Dendritic cell treated with granulocyte-macrophage colony-stimulating factor and Interleukin-4, amounts not matched to agents 40 ng/mL and 50 ng/mL, for 4 days (primary cell): ENCODE measurements at regions not wholly inside any gene's neighbourhood (a gene's known extent, or its start where the extent isn't known, plus 50 kb on each side); places are given as distances from the start of the nearest gene placed in this dataset.

Experiments
- H3K27ac Mint-ChIP-seq: one replicate; pipeline ENCODE4 v1.8.0; 2022; ENCODE audit warnings: mild to moderate bottlenecking, mixed read lengths
- H3K27me3 Mint-ChIP-seq: one replicate; pipeline ENCODE4 v1.8.0; 2022; ENCODE audit warnings: mild to moderate bottlenecking, mixed read lengths
- H3K36me3 Mint-ChIP-seq: one replicate; pipeline ENCODE4 v1.8.0; 2022; ENCODE audit warnings: low read depth, mixed read lengths
- H3K4me1 Mint-ChIP-seq: one replicate; pipeline ENCODE4 v1.8.0; 2022; ENCODE audit warnings: low read depth, mixed read lengths
- H3K4me3 Mint-ChIP-seq: one replicate; pipeline ENCODE4 v1.8.0; 2022; ENCODE audit warnings: mild to moderate bottlenecking, moderate library complexity, mixed read lengths
- H3K9me3 Mint-ChIP-seq: one replicate; pipeline ENCODE4 v1.8.0; 2022; ENCODE audit warnings: mixed read lengths
- intact Hi-C: fragments of 100-400 bp; cut with micrococcal nuclease; formaldehyde crosslinking; loops from one replicate; pipeline ENCODE4 v1.15.0; 2022

- intact Hi-C loops, result no loop called here
- no peak overlapping the region for H3K27ac Mint-ChIP-seq
- no peak overlapping the region for H3K4me3 Mint-ChIP-seq
- no peaks in the 10 kb centered on the region for H3K36me3 Mint-ChIP-seq
- no peaks in the 10 kb centered on the region for H3K4me1 Mint-ChIP-seq
- H3K9me3 Mint-ChIP-seq, result no peaks in the 10 kb centered on the region
- H3K27me3 Mint-ChIP-seq, result no peaks in the 10 kb centered on the region
Observed at GRCh38 chr2:76393356-76393755, 682.6 kb upstream of the GCFC2 start.

- H3K4me3 Mint-ChIP-seq, result no peak overlapping the region
- no peaks in the 10 kb centered on the region for H3K27me3 Mint-ChIP-seq
- H3K36me3 Mint-ChIP-seq, result no peaks in the 10 kb centered on the region
- H3K9me3 Mint-ChIP-seq, result no peaks in the 10 kb centered on the region
- intact Hi-C loops, result no loop called here
- no peak overlapping the region for H3K27ac Mint-ChIP-seq
- no peaks in the 10 kb centered on the region for H3K4me1 Mint-ChIP-seq
Observed at GRCh38 chr2:76391678-76392077, 681.0 kb upstream of the GCFC2 start.

- Mint-ChIP-seq H3K36me3 (no peaks in the 10 kb centered on the region), H3K27ac (no peak overlapping the region), H3K4me1 (no peaks in the 10 kb centered on the region), H3K27me3 (no peaks in the 10 kb centered on the region), H3K9me3 (no peaks in the 10 kb centered on the region), H3K4me3 (no peak overlapping the region)
- intact Hi-C loops, result no loop called here
Observed at GRCh38 chr2:76387294-76387693, 676.6 kb upstream of the GCFC2 start.

GRCh38 chr2:76385943-76386342 lies 675.2 kb upstream of the GCFC2 start:
- Mint-ChIP-seq H3K4me3 (no peak overlapping the region), H3K27ac (no peak overlapping the region), H3K27me3 (no peaks in the 10 kb centered on the region), H3K4me1 (no peaks in the 10 kb centered on the region), H3K9me3 (no peaks in the 10 kb centered on the region), H3K36me3 (no peaks in the 10 kb centered on the region)
- intact Hi-C loops, result no loop called here

GRCh38 chr2:76381624-76382023 lies 670.9 kb upstream of the GCFC2 start:
- H3K27ac Mint-ChIP-seq, result no peak overlapping the region
- intact Hi-C loops, result no loop called here
- H3K9me3 Mint-ChIP-seq, result no peaks in the 10 kb centered on the region
- no peak overlapping the region for H3K4me3 Mint-ChIP-seq
- H3K36me3 Mint-ChIP-seq, result no peaks in the 10 kb centered on the region
- H3K4me1 Mint-ChIP-seq, result no peaks in the 10 kb centered on the region
- no peaks in the 10 kb centered on the region for H3K27me3 Mint-ChIP-seq

GRCh38 chr2:76378140-76378539 lies 667.4 kb upstream of the GCFC2 start:
- intact Hi-C loops, result no loop called here
- no peaks in the 10 kb centered on the region for H3K36me3 Mint-ChIP-seq
- no peaks in the 10 kb centered on the region for H3K9me3 Mint-ChIP-seq
- no peaks in the 10 kb centered on the region for H3K4me1 Mint-ChIP-seq
- no peak overlapping the region for H3K27ac Mint-ChIP-seq
- no peaks in the 10 kb centered on the region for H3K27me3 Mint-ChIP-seq
- no peak overlapping the region for H3K4me3 Mint-ChIP-seq

- intact Hi-C loops, result no loop called here
- H3K4me3 Mint-ChIP-seq, result no peak overlapping the region
- H3K27ac Mint-ChIP-seq, result no peak overlapping the region
- no peaks in the 10 kb centered on the region for H3K27me3 Mint-ChIP-seq
- peaks cover 33% of the 10 kb centered on the region for H3K9me3 Mint-ChIP-seq
- no peaks in the 10 kb centered on the region for H3K36me3 Mint-ChIP-seq
- no peaks in the 10 kb centered on the region for H3K4me1 Mint-ChIP-seq
Observed at GRCh38 chr2:76341439-76341838, 630.7 kb upstream of the GCFC2 start.

- Mint-ChIP-seq H3K27me3 (no peaks in the 10 kb centered on the region), H3K4me3 (no peak overlapping the region), H3K27ac (no peak overlapping the region), H3K9me3 (peaks cover 40% of the 10 kb centered on the region), H3K4me1 (no peaks in the 10 kb centered on the region), H3K36me3 (no peaks in the 10 kb centered on the region)
- intact Hi-C loops, result no loop called here
Observed at GRCh38 chr2:76332871-76333270, 622.2 kb upstream of the GCFC2 start.

GRCh38 chr2:76330865-76331264 lies 620.1 kb upstream of the GCFC2 start:
- intact Hi-C loops, result no loop called here
- Mint-ChIP-seq H3K9me3 (peaks cover 20% of the 10 kb centered on the region), H3K27ac (no peak overlapping the region), H3K27me3 (no peaks in the 10 kb centered on the region), H3K4me1 (no peaks in the 10 kb centered on the region), H3K4me3 (no peak overlapping the region), H3K36me3 (no peaks in the 10 kb centered on the region)

GRCh38 chr2:76326636-76327035 lies 615.9 kb upstream of the GCFC2 start:
- no peaks in the 10 kb centered on the region for H3K27me3 Mint-ChIP-seq
- H3K9me3 Mint-ChIP-seq, result peaks cover 9% of the 10 kb centered on the region
- intact Hi-C loops, result no loop called here
- no peaks in the 10 kb centered on the region for H3K36me3 Mint-ChIP-seq
- H3K4me1 Mint-ChIP-seq, result no peaks in the 10 kb centered on the region
- H3K4me3 Mint-ChIP-seq, result no peak overlapping the region
- no peak overlapping the region for H3K27ac Mint-ChIP-seq

GRCh38 chr2:76323381-76323780 lies 612.7 kb upstream of the GCFC2 start:
- intact Hi-C loops, result no loop called here
- no peaks in the 10 kb centered on the region for H3K4me1 Mint-ChIP-seq
- H3K36me3 Mint-ChIP-seq, result no peaks in the 10 kb centered on the region
- H3K9me3 Mint-ChIP-seq, result no peaks in the 10 kb centered on the region
- H3K27ac Mint-ChIP-seq, result no peak overlapping the region
- no peaks in the 10 kb centered on the region for H3K27me3 Mint-ChIP-seq
- no peak overlapping the region for H3K4me3 Mint-ChIP-seq

GRCh38 chr2:76320716-76321115 lies 610.0 kb upstream of the GCFC2 start:
- intact Hi-C loops, result no loop called here
- H3K27me3 Mint-ChIP-seq, result no peaks in the 10 kb centered on the region
- H3K27ac Mint-ChIP-seq, result no peak overlapping the region
- H3K9me3 Mint-ChIP-seq, result peaks cover 12% of the 10 kb centered on the region
- no peaks in the 10 kb centered on the region for H3K4me1 Mint-ChIP-seq
- no peak overlapping the region for H3K4me3 Mint-ChIP-seq
- H3K36me3 Mint-ChIP-seq, result no peaks in the 10 kb centered on the region

GRCh38 chr2:76318848-76319360 lies 608.2 kb upstream of the GCFC2 start:
- no peak overlapping the region for H3K4me3 Mint-ChIP-seq
- no peaks in the 10 kb centered on the region for H3K4me1 Mint-ChIP-seq
- H3K27me3 Mint-ChIP-seq, result no peaks in the 10 kb centered on the region
- no peaks in the 10 kb centered on the region for H3K36me3 Mint-ChIP-seq
- peaks cover 18% of the 10 kb centered on the region for H3K9me3 Mint-ChIP-seq
- no peak overlapping the region for H3K27ac Mint-ChIP-seq
- intact Hi-C loops, result no loop called here

- no peaks in the 10 kb centered on the region for H3K4me1 Mint-ChIP-seq
- H3K27me3 Mint-ChIP-seq, result no peaks in the 10 kb centered on the region
- no peak overlapping the region for H3K4me3 Mint-ChIP-seq
- peaks cover 25% of the 10 kb centered on the region for H3K9me3 Mint-ChIP-seq
- intact Hi-C loops, result no loop called here
- no peaks in the 10 kb centered on the region for H3K36me3 Mint-ChIP-seq
- H3K27ac Mint-ChIP-seq, result no peak overlapping the region
Observed at GRCh38 chr2:76316691-76317090, 606.0 kb upstream of the GCFC2 start.

GRCh38 chr2:76314271-76315020 lies 603.7 kb upstream of the GCFC2 start:
- Mint-ChIP-seq H3K4me3 (no peak overlapping the region), H3K4me1 (no peaks in the 10 kb centered on the region), H3K9me3 (peaks cover 25% of the 10 kb centered on the region), H3K27me3 (no peaks in the 10 kb centered on the region), H3K27ac (no peak overlapping the region), H3K36me3 (no peaks in the 10 kb centered on the region)
- intact Hi-C loops, result no loop called here
